SK-MEL-5 (cell line): ENCODE measurements at regions not wholly inside any gene's neighbourhood (a gene's known extent, or its start where the extent isn't known, plus 50 kb on each side); places are given as distances from the start of the nearest gene placed in this dataset.
"Not testable (repeated sequence)": the region's sequence is repeated elsewhere in the genome, so short reads cannot be mapped to it uniquely, and the experiment has no call there.

ENCODE experiments used
- DNase-seq: peaks from one replicate; pipeline ENCODE4 v3.0.0-alpha.2; 2016; ENCODE audit warnings: low read depth, low spot score
- in situ Hi-C: cut with HindIII; loops from 2 replicates; pipeline ENCODE4 v1.10.0; 2016; ENCODE audit warnings: low sequenced_read_pairs, high pct_unique_total_duplicates, low pct_unique_long_range_greater_than_20kb

DNA sequence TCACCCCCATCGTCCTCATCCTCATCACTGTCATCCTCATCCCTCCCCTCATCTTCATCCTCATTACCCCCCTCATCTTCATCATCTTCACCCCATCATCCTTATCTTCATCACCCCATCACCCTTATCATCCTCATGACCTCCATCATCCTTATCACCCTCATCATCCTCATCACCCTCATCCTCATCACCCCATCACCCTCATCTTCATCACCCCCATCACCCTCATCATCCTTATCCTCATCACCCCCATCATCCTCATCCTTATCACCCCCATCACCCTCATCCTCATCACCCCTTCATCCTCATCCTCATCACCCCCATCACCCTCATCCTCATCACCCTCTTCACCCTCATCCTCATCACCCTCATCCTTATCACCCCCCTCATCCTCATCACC is 99.9 kb downstream of the NCOR2 start:
- DNase-seq, in situ Hi-C loops: not testable (repeated sequence)

DNA sequence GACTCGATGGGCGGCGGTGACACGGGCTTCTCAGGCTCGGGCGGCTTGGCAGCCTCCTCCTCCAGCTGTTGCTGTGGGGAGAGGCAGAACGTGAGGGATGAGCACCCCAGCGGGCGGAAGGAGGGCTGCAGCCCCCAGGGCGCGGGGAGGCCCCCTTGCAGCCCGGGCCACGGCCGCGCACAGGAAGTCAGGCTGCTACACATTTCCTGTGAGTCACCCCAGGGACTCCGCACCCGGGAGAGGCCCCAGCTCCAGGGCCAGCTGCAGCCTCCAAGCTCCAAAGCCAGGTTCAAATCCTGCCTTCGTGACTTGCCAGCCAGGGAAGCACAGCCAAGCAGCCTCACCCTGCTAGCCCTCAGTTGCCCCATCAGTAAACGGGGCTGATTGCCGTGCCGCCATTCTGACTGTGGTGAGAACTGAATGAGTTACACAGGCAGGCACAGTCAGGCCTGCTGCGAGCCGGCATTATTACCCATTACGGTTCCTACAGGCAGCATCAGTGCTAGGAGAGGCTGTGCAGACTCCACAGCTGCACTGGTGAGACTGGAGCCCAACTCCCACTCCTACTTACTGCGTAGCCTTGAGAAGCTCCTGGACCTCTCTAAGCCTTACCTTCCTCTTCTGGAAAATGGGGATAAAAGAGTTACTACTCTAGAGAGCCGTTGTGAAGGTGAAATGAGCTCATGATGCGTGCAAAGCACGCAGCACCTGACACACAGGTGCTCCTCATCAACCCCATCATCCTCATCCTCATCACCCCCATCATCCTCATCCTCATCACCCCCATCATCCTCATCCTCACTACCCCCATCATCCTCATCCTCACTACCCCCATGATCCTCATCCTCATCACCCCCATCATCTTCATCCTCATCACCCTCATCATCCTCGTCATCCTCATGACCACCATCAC is 100.9 kb downstream of the NCOR2 start:
- in situ Hi-C loops: no loop called here
- peak; percentile 21 for DNase-seq

DNA sequence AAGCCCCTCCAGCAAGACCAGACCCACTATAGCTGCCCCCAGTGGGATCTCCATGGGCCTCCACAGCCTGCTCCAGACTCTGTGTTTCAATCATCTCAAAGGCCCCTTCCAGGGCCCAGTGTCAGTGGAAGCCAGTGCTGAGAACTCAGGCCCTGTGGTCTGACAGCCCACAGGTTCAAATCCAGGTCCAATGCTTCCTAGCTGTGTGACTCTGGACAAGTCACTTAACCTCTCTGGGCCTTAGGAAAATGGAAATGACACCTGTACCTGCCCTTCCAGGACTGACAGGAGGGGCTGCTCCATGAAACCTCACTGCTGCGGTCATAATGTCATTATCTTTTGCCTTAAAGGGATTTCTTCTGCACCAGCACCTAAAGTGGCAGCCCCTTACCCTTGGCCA is 101.9 kb downstream of the NCOR2 start:
- in situ Hi-C loops: no loop called here
- no peak for DNase-seq

DNA sequence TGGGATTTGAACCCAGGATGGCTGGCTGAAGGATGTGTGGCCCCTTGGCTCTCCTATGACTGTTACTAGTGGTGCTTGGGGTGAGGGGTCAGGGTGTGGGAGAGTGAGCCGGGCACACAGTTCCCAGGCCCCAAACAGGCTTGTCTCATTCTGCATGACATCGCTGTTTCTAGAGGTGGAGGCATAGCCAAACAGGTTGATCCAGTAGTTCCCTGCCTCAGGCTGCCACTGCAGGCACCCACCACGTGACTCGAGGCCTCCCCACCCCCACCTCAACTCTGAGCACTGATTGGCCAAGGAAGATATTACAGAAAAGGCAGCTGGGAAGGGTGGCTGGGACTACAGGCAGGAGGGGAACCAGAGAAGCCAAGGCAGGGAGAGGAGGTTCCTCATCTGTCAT is 102.6 kb downstream of the NCOR2 start:
- DNase-seq: no peak
- in situ Hi-C loops: no loop called here

DNA sequence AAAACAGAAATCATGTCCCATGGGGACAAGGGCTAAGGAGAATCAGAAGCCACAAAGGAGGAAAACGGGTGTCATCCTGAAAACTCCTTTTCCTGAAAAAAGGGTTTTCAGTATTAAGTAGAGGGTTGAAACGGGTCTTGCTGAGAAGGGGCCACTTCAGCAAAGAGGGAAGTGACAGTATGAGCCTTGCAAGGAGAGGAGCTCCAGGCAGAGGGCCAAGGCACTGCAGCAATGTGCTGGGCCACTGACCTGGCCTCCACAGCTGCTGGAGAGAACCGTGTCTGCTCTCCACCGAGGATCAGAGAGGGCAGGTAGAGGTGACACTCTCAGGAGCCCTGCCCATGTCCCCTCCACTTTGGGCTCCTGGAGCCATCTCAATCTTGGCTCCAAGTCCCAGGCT is 103.3 kb downstream of the NCOR2 start:
- in situ Hi-C loops: no loop called here
- no peak for DNase-seq

DNA sequence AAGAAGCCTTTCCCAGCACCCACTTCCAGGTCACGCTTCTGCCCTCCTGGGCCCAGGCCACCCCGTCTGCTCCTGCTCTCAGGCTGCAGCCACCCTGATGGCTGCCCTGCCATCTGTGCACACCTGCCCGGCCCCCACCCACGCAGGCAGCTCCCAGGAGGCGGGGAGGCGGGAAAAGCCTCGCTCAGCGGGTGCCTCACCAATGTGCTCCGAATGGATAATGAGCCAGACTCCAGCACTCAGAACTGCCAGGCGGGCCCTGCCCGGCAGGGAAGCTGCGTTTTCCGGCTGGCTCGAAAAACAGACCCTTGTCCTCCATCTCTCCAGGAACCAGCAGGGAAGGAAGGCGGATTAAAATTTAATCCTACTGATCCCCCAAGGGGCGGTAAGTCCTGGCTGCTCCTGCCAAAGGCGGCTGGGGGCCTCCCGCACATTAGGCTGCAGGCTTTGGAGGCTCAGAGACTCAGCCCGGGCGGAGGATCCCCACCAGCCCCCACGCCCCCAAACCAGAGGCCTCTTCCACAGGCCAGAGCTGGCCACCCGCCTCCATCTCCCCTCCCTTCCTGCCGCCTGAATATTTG is 104.0 kb downstream of the NCOR2 start:
- in situ Hi-C loops: no loop called here

DNA sequence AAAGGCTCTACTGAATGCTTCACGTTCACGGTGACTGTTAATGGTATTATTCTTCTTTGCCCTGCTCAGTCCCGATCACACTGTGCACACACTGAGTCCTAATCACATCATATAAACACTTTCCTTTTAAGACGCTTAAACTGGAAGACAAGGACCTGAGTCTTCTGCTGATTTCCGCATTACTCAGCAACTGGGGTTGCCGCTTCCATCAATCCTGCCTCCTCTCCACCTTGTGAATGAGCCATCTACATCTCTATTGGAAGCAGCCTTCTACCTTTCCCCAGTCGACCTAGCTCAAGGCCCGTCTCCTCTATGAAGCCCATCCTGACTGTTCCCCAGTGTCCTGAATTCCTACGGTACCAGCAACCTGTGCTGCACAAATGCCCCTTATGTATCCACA is 104.7 kb downstream of the NCOR2 start:
- DNase-seq: no peak
- in situ Hi-C loops: no loop called here

More for the DNA sequence above, 104.0 kb downstream of the NCOR2 start:
- no peak for DNase-seq

DNA sequence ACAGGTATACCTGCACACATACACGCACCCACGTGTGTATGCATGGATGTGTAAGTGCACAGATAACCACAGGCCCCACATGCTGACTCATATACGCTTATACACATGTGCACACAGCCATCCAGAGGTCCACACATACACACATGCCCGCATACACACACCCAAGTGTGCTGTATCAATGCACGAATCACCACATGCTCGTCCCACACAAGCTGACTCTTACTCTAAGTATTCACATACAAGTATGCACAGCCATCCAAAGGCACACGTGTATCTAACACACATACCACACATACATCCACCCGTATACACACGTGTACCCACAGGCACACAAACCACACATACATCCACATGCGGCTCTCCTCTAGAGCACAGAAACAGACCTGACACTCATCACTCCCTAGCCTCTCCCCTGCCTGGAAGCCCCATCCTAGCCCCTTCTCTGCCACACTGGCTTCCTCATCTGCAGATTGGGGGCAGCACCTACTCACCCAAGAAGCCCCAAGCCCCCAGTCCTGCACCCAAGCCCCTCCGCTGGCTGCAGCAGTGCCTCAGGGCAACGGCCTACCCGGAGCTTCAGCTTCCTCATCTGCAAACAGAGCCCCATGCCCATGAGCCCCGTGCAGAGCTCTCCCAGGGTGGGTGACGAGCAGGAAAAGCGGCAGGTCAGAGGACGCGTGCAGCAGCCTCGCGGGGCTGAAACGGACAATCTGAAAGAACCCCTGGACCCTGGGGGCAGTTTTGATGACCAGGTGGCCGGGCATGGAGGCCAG is 105.4 kb downstream of the NCOR2 start:
- in situ Hi-C loops: no loop called here
- no peak for DNase-seq

DNA sequence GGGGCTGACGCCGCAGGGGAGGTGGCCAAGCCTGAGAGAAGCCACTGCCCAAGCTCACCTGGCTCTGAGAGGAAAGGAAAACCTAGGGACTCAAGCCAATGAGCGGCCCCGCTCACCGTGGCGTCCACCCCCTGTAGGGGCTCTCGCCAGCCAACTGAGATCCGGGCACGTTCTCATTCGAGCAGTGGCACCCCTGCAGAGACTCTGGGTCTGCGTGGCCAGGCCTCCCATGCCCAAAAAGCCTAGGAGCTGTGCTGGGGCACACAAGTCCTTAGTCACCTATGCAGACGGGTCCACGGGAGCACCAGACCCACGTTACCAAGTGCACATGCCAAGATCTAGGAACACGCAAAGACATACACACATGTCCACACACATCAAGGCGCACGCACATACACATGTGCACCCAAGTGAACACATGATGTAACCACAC is 106.2 kb downstream of the NCOR2 start:
- in situ Hi-C loops: no loop called here

DNA sequence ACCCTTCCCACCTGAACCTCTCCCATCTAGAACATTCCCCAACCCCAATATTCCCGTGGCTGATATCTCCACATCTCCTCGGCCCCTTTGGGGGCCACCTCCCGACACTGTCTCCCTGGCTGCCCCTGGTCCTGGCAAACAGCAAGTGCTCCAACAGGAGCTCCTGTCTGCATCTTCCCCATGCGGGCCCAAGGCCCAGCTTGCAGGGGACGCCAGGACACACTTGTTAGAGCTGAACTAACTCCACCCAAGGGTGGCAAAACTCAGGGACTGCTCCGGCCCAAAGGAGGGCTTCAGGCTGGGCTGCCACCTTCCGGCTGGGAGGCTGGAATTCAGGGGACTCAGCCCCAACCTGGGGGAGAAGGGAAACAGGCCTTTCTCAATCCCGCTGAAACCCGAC is 106.6 kb downstream of the NCOR2 start:
- in situ Hi-C loops: no loop called here
- no peak for DNase-seq

More for the DNA sequence above, 106.2 kb downstream of the NCOR2 start:
- no peak for DNase-seq

DNA sequence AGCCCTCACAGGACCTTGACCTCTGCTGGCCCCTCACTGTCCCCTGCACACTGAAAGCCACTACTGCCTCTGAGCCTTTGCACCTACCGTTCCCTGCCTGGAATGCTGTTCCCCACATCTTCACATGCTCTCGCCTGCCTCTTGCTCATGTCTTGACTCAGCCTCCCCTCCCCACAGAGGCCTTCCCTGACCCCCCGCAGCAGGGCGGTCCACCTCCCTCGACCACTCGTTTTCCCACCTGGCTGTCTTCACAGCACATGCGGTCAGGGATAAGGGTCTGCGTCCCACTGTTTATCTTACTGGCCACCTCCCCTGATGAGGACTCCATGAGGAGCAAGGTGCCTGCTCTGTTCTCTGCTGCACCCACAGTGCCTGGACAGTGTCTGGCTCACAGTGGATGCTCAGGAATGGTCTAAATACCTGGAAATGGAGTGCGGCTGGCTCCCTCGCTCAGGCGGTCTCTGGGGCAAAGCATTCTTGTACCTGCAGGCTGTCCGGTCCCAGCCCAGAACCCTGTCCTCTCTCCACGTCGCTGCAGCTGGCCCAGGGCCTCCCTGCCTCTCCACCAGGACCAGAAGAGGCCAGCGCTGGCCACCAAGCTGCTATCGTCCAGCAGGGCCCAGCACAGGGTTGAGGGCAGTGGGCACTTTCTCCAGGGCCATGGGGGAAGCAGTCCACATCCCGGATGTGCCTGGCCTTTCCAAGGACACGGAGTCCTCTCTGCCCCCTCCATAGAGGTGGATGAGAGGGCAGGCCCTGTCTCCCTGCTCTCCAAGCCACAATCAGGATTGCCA is 107.4 kb downstream of the NCOR2 start:
- DNase-seq: no peak
- in situ Hi-C loops: no loop called here

DNA sequence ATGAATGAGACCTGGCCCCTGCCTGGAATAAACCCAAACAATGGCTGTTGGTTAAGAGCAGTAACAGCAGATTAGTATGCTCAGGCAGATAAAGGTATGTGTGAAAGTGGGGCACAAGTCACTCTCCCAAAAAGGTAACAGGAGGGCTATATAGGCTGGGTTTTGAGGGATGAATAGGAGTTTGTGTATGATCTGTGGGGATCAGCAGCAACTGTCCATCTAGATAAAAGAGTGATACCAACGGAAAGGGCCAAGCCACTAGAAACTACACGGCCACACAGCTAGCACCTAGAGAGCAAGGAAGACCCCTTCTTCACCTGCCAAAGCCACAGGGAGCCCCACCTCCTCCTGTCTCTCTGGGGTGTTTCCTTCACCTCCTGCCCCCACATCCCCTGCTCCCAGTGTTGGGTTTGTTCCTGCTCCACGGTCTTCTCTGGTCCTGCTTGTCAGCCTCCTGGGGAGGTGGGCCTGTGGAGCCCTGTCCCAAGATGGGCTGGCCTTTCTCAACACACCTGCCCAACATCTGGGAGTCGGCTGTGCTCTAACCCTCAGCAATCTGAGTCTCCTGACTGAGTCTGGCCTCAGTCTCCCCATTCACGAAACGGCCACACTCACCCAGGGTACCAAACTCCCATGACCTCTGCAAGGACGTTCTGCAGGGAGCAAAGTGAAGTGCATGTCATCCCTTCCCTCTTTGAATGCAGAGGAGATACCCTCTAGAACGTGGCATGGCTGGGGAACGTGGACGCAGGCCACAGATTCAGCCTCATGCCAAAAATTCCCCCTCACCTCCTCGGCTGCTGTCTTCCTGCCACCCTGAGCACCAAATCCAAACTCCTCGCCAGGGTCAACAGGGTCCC is 108.2 kb downstream of the NCOR2 start:
- in situ Hi-C loops: no loop called here
- DNase-seq: no peak

DNA sequence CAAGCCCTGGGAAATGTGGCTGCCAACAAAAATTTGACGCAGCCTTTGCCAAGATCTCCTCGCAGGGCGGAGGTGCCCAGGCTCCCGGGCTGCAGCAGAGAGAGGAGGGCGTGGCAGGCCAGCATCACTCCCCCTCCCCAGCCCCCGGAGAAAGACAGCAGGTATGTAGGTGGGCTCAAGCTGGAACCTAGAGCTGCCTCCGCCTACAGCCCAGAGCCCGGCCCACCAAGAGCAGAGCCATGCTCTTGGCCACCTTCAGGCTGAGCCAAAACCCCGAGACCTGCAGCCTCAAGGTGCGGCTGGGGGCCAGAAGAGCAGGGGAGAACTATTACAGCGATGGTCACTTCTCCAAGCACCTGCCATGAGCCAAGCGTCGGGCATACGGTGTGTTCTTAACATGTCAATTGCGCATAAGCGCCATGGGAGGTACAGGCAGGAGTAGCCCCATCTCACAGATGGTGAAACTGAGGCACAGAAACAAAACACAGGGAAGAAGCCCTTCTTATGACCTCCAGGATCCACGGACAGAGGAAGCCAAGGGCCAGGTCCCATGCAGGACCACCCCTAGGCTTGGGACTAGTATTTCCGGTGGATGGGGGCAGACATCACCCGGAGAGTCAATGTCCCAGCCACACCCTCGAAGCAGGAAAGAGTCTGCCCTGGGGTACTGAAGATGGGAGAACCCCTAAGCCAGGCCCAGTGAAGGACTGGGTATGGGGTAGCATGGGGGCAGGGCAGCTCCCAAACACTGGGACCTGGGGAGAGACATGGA is 109.0 kb downstream of the NCOR2 start:
- DNase-seq: no peak
- in situ Hi-C loops: no loop called here

DNA sequence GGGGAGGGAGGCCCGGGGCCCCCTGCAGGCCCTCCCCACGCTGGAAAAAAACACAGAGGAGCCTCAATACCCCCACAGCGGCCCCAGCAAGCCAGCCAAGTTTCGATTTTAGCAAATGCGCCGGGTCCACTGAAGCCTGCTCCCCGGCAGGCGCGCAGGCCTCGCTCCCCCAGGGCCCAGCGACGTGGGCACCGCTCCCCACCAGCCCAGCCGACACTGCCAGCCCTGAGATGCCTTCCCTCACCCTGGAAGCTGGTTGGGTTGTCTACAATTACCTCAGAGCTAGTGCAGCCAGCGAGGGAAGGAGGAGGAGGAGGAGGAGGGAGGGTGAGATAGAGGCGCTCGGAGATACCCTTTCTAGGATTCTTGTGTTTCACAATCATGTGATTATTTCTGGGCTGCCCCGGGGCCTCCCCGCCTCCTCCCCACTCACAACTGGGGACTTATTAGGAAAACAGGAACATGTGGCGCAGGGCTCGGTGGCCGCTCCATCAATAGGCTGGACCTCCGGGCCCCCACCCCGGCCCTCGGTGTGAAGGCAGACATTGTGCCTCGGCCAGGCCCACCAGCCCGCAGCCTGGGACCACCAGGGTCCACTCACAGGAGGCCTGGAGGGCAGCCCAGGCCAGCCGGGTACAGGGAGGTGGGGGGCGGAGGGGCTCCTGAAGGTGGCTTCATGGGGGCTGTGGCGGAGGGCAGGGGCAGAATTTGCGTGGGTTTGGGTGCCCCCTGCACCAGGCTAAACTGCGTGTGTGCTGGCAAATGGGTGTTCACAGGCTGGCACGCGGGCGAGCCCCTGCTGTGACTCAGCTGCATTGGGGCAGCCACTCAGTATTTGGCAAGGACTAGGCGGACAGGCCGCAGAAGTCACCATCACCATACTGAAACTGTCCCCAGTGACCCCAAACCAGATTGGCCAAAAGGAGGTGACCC is 109.9 kb downstream of the NCOR2 start:
- in situ Hi-C loops: no loop called here
- DNase-seq: peak; percentile 78

DNA sequence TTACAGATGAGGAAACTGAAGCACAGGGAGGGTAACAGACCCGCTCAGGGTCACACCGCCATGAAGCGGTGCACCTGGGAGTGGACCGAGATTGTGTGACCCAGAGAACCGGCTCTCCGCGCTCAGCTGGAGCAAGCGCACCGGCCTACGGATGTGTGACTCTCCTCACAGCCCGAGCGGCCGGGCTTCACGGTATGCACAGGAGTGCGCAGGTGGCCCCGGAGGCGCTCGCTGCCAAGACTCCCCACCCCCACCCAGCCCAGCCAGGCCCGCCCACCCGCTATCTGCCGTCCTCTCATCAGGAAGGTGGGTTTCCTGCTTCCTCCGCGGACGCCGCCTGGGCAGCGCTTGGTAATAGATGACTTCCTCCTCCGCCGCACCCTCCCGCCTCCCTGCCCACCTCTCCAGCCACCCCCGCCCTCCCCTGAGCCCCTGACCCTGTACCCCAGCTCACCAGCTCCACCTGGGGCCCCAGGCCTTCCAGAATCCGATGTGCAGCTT is 110.7 kb downstream of the NCOR2 start:
- no peak for DNase-seq
- in situ Hi-C loops: no loop called here
